T1000 (cell line): ENCODE measurements at regions not wholly inside any gene's neighbourhood (a gene's known extent, or its start where the extent isn't known, plus 50 kb on each side); places are given as distances from the start of the nearest gene placed in this dataset.

ENCODE experiments used
- DNase-seq: peaks from one replicate; lab custom pipeline; 2025; ENCODE audit warnings: mixed read lengths; lab: John Stamatoyannopoulos, UW

DNA sequence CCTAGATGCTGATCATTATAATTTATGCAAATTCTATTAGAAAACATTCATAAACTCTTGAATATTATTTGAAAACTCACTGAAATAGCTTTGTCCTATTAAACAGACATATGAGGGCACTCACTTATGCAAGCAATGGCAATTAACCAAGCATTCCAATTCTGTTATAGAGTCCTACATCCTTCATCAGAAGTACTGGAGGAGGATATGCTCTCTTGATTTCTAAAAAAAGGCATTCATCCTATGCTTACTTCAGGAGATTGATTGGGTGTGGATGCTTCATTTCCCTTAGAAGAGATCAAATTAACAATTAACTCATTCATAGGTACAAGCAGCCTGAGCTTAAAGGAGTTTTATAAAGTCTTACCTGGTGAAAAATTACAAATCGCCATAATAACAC lies 1317.2 kb downstream of the PCDH7 start:
- no peak for DNase-seq

- no peak for DNase-seq
Measured at GRCh38 chr4:32042486-32043247, 1322.5 kb downstream of the PCDH7 start.

DNA sequence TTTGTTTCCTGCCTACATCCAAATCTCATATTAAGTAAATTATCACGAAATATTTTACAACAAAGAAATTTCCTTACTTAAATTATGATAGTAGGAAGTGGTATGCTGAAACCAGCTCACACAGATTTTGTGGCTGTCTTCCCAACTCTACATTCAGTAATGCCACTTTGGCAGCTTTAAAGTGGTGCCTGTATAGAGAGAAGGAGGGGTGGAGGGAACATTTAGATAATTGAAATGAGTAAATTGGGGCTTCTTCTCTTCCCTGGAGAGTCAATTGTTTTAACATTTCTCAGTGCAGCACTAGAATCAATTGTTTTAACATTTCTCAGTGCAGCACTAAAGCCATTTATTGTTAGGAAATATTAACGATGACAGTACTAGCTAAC lies 1323.1 kb downstream of the PCDH7 start:
- no peak for DNase-seq

- DNase-seq: no peak
Measured at GRCh38 chr4:32061916-32062315, 1341.7 kb downstream of the PCDH7 start.

- no peak for DNase-seq
Measured at GRCh38 chr4:32073542-32073941, 1353.4 kb downstream of the PCDH7 start.

- no peak for DNase-seq
Measured at GRCh38 chr4:32087211-32087610, 1367.0 kb downstream of the PCDH7 start.

GRCh38 chr4:32094987-32095386 lies 1374.8 kb downstream of the PCDH7 start:
- no peak for DNase-seq

- DNase-seq: no peak
Measured at GRCh38 chr4:32102896-32103295, 1382.7 kb downstream of the PCDH7 start.

DNA sequence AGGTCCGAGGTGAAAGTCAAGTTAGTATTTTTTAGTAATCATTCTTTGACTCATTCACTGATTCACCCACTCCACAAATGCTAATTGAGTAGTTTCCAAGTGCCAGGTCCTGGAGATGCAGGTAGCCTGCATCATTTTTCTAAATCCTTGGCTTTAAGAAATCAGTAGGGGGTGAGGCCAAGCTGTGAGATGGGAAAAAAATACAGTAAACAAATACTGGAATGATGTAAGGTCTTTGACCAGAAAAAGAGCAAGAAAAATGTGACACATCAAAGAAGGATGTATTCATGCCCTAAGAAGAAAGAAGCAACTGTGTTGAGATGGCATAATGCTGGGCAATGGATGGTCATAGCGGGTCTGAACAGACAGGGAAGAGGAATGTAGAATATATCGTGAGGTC lies 1386.6 kb downstream of the PCDH7 start:
- no peak for DNase-seq

- DNase-seq: no peak
Measured at GRCh38 chr4:32112891-32113290, 1392.7 kb downstream of the PCDH7 start.

DNA sequence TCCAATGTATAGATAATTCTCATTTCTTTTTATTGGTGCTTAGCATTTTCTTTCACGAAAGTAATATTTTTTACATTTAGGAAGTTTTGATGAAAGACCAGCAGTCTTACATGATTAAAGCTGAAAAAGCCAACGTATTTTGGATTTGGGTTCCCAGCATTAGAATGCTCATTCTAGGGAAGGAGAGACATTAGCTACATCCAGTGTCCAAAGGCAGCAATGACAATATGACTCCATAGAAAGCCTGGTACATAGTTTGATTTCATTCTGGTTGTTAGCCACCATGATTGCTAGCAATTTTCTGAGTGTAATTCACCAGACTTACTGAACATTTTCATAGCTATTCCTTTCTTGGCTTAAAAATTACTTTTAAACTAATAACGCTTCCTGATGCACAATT lies 1397.5 kb downstream of the PCDH7 start:
- DNase-seq: no peak

DNA sequence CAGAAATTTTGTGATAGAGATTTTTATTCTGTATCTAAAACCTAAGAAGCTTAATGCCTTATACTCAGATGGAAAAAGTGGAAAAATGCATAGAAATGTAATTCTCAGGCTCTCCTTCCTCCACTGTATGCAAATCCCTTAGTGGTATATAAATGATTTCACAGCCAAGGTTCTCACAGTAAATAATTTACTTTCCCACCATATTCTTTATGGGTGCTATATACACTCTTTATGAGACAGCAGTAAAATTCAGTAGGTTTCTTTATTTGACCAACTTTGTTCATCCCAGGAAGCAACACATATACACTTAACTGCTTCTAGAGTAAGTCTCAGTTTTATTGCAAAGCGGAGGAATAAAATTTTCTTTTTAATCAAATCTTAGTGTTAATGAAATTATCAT lies 1399.7 kb downstream of the PCDH7 start:
- DNase-seq: no peak

- DNase-seq: no peak
Measured at GRCh38 chr4:32128549-32128948, 1408.4 kb downstream of the PCDH7 start.

- DNase-seq: no peak
Measured at GRCh38 chr4:32129967-32130366, 1409.8 kb downstream of the PCDH7 start.

DNA sequence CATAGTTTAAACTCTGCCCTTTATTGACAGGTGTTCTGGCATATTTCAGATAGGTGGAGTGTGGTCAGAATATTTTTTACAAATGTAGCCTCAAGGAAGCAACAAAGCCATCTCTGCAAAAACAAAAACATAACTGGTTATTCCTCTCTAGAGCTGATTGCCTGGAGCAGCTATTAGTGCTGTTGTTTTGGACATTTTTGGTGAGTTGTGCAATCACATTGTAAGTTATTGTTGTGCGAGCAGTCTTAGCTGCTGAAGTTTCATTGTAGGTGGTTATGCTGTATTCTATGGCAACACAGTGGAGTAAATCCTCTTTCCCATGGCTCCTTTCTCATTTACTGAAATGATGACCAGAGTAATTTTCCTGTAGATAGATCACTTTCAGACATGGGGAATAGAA lies 1413.0 kb downstream of the PCDH7 start:
- no peak for DNase-seq

DNA sequence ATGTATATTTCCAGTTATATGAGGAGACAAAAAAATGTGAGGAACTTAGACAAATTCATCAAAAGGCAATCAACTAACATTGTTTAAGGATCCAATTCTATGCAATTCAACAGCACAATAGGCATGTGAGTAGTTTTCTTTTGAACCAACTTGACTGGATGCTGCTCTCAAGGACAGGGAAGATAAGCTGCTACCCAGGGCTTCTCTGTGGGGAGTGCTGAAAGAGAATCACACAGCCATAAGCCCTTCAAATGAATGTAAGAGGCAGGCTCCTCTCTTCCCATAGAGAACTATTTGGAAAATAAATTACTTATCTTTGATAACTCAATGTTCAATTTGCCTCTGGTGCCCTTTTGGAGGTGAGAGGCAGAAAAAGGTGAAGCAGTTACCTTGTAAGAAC lies 1413.6 kb downstream of the PCDH7 start:
- no peak for DNase-seq

DNA sequence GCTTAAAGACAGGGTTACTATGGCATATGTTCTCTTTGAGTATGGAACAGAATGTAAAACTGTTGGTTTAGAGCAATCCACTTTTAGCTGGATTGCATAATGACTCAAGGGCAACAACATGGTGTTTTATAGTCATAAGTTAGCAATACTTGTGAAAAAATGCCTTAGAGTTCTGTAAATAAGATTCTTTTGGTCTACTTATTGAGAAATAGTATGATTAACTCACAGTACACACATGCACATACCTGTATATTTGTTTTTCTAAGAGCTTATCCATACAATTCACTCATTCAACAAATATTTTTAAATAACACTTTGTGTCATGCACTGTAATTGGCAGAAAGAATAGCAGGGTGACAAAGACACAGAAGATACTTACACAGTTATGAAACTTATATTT lies 1415.5 kb downstream of the PCDH7 start:
- DNase-seq: no peak

DNA sequence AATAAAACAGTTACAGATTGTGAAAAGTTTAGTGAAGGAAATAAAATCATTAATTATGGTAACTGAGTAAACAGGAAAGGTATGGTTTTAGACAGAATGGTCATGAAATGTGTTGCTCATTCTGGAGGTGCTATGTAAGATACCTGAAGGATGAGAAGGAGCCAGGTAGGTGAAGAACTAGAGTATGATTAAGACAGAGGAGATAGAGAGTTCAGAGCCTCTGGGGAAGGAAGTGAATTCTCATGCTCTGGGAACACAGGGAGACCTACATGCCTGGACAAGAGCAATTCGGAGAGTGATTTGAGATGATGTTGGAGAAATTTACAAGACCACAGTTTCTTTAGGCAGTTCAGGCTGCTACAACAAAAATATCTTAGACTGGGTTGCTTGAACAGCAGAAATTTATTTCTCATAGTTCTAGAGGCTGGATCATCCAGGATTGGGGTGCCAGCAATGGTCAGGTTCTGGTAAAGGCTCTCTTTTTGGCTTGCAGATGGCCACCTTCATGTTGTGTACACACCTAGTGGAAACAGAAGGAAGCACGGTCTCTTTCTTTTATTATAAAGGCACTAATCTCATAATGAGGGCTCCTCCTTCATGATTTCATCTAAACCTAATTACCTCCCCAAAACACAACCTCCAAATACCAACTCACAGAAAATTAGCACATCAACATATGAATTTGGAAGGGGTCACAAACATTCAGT lies 1416.1 kb downstream of the PCDH7 start:
- DNase-seq: no peak

DNA sequence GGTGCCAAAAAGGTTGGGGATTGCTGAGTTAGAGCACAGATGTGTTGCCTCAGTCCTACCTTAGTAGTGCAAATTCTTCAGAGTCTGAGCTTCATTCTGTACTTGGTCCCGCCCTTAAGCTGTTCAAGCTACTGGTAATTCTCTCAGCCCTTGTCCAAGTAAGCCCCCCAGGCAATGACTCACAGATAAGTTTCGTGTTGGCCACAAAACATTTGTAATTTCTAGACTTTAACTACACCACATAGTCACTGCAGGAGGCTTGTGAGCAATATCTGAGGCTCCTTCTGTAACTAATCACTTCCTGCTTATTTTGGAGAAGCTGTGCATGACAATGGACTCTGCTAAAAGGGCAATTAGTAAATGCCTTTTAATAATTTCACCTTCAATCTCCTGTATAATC lies 1420.5 kb downstream of the PCDH7 start:
- DNase-seq: peak; percentile 80

GRCh38 chr4:32142075-32142474 lies 1421.9 kb downstream of the PCDH7 start:
- no peak for DNase-seq

DNA sequence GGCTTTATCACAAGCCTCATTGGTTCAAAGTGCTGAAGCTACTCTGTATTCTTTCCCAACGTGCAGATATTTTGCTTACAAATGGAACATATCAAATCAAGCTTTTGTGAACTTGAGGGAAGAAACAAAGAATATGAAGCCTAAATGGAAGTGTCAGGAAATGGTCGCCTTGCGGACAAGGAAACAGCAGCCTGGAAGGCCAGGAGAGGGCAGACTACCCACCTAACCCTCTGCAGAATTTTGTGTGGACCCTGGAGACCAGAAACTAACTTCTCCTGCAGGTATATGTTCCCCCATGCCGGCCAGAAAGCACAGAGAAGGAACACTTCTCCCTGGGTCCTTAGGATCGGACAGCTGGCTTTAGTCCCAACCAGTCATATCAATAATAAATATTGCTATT lies 1425.8 kb downstream of the PCDH7 start:
- no peak for DNase-seq

GRCh38 chr4:32147446-32148085 lies 1427.4 kb downstream of the PCDH7 start:
- DNase-seq: no peak

DNA sequence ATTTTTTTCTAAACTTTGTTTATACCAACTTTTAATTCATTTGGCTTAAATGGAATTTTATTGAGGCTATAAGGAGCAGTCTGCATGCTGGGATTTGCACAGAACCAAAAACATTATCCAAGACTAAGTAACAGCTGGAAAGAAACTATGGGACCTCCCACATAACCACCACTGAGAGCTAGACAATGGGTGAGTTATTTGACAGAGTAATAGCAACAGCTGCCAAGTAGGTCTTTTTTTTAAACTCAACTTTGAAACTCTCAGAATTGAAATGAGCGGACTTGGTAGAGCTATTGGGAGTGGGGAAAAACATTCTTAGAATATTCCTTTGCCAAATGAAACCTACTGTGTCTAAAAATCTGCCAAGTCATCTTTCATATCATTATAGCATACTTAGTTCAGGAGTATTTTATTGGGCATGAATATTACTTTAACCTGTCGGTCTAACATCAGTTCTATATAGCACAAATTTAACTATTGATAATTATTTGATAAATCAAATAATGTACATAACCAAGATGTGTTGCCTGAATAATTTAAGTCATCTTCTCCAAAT lies 1428.0 kb downstream of the PCDH7 start:
- DNase-seq: no peak
